GM21390 (cell line): ENCODE measurements at regions not wholly inside any gene's neighbourhood (a gene's known extent, or its start where the extent isn't known, plus 50 kb on each side); places are given as distances from the start of the nearest gene placed in this dataset.

ENCODE experiments used
- ATAC-seq: cut with Tn5 transposase; IDR thresholded peaks from one replicate; pipeline ENCODE4 v1.9.1; 2021; ENCODE audit not compliant: unreplicated experiment

GRCh38 chr2:12105180-12105579 lies 358.7 kb downstream of the LPIN1 start:
- ATAC-seq, result no peak

- ATAC-seq, result no peak
These were observed 360.1 kb downstream of the LPIN1 start for GRCh38 chr2:12106440-12107080.

- no peak for ATAC-seq
These were observed 360.9 kb downstream of the LPIN1 start for GRCh38 chr2:12107321-12107720.

- no peak for ATAC-seq
These were observed 361.5 kb downstream of the LPIN1 start for GRCh38 chr2:12107939-12108338.

GRCh38 chr2:12109363-12110017 lies 363.1 kb downstream of the LPIN1 start:
- ATAC-seq, result no peak

- no peak for ATAC-seq
These were observed 363.6 kb downstream of the LPIN1 start for GRCh38 chr2:12110074-12110473.

GRCh38 chr2:12110481-12110880 lies 364.0 kb downstream of the LPIN1 start:
- no peak for ATAC-seq

- no peak for ATAC-seq
These were observed 367.0 kb downstream of the LPIN1 start for GRCh38 chr2:12113412-12113811.

GRCh38 chr2:12114816-12115215 lies 368.4 kb downstream of the LPIN1 start:
- ATAC-seq, result no peak

- peak; percentile 74 for ATAC-seq
These were observed 369.9 kb downstream of the LPIN1 start for GRCh38 chr2:12116228-12116750.

GRCh38 chr2:12119841-12120240 lies 373.4 kb downstream of the LPIN1 start:
- ATAC-seq, result no peak

- no peak for ATAC-seq
These were observed 374.1 kb downstream of the LPIN1 start for GRCh38 chr2:12120281-12121150.

GRCh38 chr2:12124790-12125189 lies 378.4 kb downstream of the LPIN1 start:
- no peak for ATAC-seq

- no peak for ATAC-seq
These were observed 379.9 kb downstream of the LPIN1 start for GRCh38 chr2:12126318-12126717.

- ATAC-seq, result peak; percentile 58
These were observed 381.2 kb downstream of the LPIN1 start for GRCh38 chr2:12127638-12128037.

- ATAC-seq, result no peak
These were observed 385.5 kb downstream of the LPIN1 start for GRCh38 chr2:12131975-12132374.

GRCh38 chr2:12141618-12142258 lies 395.3 kb downstream of the LPIN1 start:
- no peak for ATAC-seq

GRCh38 chr2:12151716-12152115 lies 405.3 kb downstream of the LPIN1 start:
- ATAC-seq, result no peak

GRCh38 chr2:12152888-12153287 lies 406.5 kb downstream of the LPIN1 start:
- no peak for ATAC-seq

GRCh38 chr2:12155303-12156051 lies 409.0 kb downstream of the LPIN1 start:
- no peak for ATAC-seq
